ENCODE measurements at regions not wholly inside any gene's neighbourhood (a gene's known extent, or its start where the extent isn't known, plus 50 kb on each side); places are given as distances from the start of the nearest gene placed in this dataset.

- Mint-ChIP-seq H3K27ac (no peak overlapping the region), H3K27me3 (ENCODE audit: insufficient read depth, low read depth, poor library complexity) (no peaks in the 10 kb centered on the region), H3K9me3 (peaks cover 10% of the 10 kb centered on the region; the same call in 2 of the 3 replicates), H3K4me1 (no peaks in the 10 kb centered on the region), H3K4me3 (no peak overlapping the region), H3K36me3 (ENCODE audit: low read depth) (peaks cover 6% of the 10 kb centered on the region; the same call in 1 of the 3 replicates)
- Histone ChIP-seq H3K79me2 (replicated peaks; ENCODE audit: insufficient read depth) (no peaks in the 10 kb centered on the region), H4K20me1 (replicated peaks; ENCODE audit: insufficient read depth) (no peaks in the 10 kb centered on the region), H3K27ac (ENCODE audit: low read depth) (no peak overlapping the region), H3K4me2 (no peak overlapping the region), H3K4me3 (no peak overlapping the region), H3F3A (replicated peaks; ENCODE audit: low read depth) (no peaks in the 10 kb centered on the region), H2AFZ (no peak overlapping the region), H3K27me3 (ENCODE audit: insufficient read depth) (no peaks in the 10 kb centered on the region), H3K36me3 (ENCODE audit: insufficient read depth) (no peaks in the 10 kb centered on the region), H3K9me2 (ENCODE audit: insufficient read depth) (0 out of 2 replicates have a peak, but pooled peaks cover 4% of the 10 kb centered on the region), H3K4me1 (ENCODE audit: insufficient read depth) (no peaks in the 10 kb centered on the region)
- no peak for TF ChIP-seq EZH2 (IDR thresholded peaks at IDR 0.05; ENCODE audit: low read depth, unreplicated experiment)
- no peak for TF ChIP-seq REST (IDR thresholded peaks at IDR 0.05; ENCODE audit: unreplicated experiment)
- no peak for TF ChIP-seq ZNF462 (CRISPR knock-in tag; IDR thresholded peaks at IDR 0.05)
- TF ChIP-seq POLR2AphosphoS5 (IDR thresholded peaks at IDR 0.05; ENCODE audit: low read depth), result no peak
- TF ChIP-seq NANOG (IDR thresholded peaks at IDR 0.05; ENCODE audit: borderline replicate concordance), result no peak
- no peak for TF ChIP-seq ZNF114 (CRISPR knock-in tag; IDR thresholded peaks at IDR 0.05)
- no peak for TF ChIP-seq ETS1 (IDR thresholded peaks at IDR 0.05)
- no peak for TF ChIP-seq EZH2phosphoT487 (IDR thresholded peaks at IDR 0.05; ENCODE audit: unreplicated experiment)
- DNase-seq (ENCODE audit: low spot score), result no peak
- no peak for ATAC-seq
These were observed 120.1 kb downstream of the BMP4 start for GRCh38 chr14:53836551-53836950.

Measured in GM23338 (cell line).